ENCODE measurements at regions not wholly inside any gene's neighbourhood (a gene's known extent, or its start where the extent isn't known, plus 50 kb on each side); places are given as distances from the start of the nearest gene placed in this dataset.

GRCh38 chr3:43787330-43787729, 96.6 kb downstream of the ABHD5 start:
- TF ChIP-seq POLR2AphosphoS5 (IDR thresholded peaks at IDR 0.05; ENCODE audit: low read depth): no peak
- no peak for TF ChIP-seq CTCF (IDR thresholded peaks at IDR 0.05; ENCODE audit: insufficient read depth, low read length)
- TF ChIP-seq GABPA (IDR thresholded peaks at IDR 0.05; ENCODE audit: low read depth): no peak

Measured in HL-60 (cell line).